ENCODE measurements at regions not wholly inside any gene's neighbourhood (a gene's known extent, or its start where the extent isn't known, plus 50 kb on each side); places are given as distances from the start of the nearest gene placed in this dataset.

DNA sequence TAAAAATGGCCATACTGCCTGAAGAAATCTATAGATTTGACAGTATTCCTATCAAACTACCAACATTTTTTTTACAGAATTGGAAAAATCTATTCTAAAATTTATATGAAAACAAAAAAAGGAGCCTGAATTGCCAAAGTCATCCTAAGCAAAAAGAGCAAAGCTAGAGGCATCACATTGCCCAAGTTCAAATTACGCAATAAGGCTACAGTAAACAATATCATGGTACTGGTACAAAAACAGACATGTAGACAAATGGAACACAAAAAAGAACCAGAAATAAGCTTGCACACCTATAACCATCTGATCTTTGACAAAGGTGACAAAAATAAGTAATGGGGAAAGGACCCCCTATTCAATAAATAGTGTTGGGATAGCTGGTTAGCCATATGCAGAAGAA is 50.2 kb upstream of the THSD7B start:
- no peak overlapping the region for H3K9ac ChIP-seq
- no peaks in the 10 kb centered on the region for H3K27me3 ChIP-seq (ENCODE audit: control insufficient read depth, insufficient read depth, low read length)
- no peak for TF ChIP-seq CTCF (IDR thresholded peaks at IDR 0.05)
- no peaks in the 10 kb centered on the region for H3K4me1 ChIP-seq
- no peak overlapping the region for H2AFZ ChIP-seq
- H3K9me3 ChIP-seq (ENCODE audit: control insufficient read depth, low read length): no peaks in the 10 kb centered on the region
- H3K79me2 ChIP-seq: no peaks in the 10 kb centered on the region
- no peak overlapping the region for H3K27ac ChIP-seq
- no peak overlapping the region for H3K4me2 ChIP-seq (ENCODE audit: low read length)
- no peaks in the 10 kb centered on the region for H3K36me3 ChIP-seq (ENCODE audit: control insufficient read depth, insufficient read depth, low read length)
- no peak overlapping the region for H3K4me3 ChIP-seq (ENCODE audit: low read depth, low read length)

- Histone ChIP-seq H3K27ac (no peak overlapping the region), H3K36me3 (ENCODE audit: control insufficient read depth, insufficient read depth, low read length) (no peaks in the 10 kb centered on the region), H3K9me3 (ENCODE audit: control insufficient read depth, low read length) (no peaks in the 10 kb centered on the region), H3K9ac (no peak overlapping the region), H3K4me3 (ENCODE audit: low read depth, low read length) (no peak overlapping the region), H2AFZ (no peak overlapping the region), H3K27me3 (ENCODE audit: control insufficient read depth, insufficient read depth, low read length) (no peaks in the 10 kb centered on the region), H3K4me1 (no peaks in the 10 kb centered on the region), H3K79me2 (no peaks in the 10 kb centered on the region), H3K4me2 (ENCODE audit: low read length) (no peak overlapping the region)
- no peak for TF ChIP-seq CTCF (IDR thresholded peaks at IDR 0.05)
These were observed 50.8 kb upstream of the THSD7B start for GRCh38 chr2:136714452-136714951.

- H3K36me3 ChIP-seq (ENCODE audit: control insufficient read depth, insufficient read depth, low read length): no peaks in the 10 kb centered on the region
- H3K4me2 ChIP-seq (ENCODE audit: low read length): no peak overlapping the region
- H3K9ac ChIP-seq: no peak overlapping the region
- H3K27ac ChIP-seq: no peak overlapping the region
- H3K79me2 ChIP-seq: no peaks in the 10 kb centered on the region
- no peak for TF ChIP-seq CTCF (IDR thresholded peaks at IDR 0.05)
- no peak overlapping the region for H2AFZ ChIP-seq
- H3K27me3 ChIP-seq (ENCODE audit: control insufficient read depth, insufficient read depth, low read length): no peaks in the 10 kb centered on the region
- no peaks in the 10 kb centered on the region for H3K9me3 ChIP-seq (ENCODE audit: control insufficient read depth, low read length)
- no peaks in the 10 kb centered on the region for H3K4me1 ChIP-seq
- H3K4me3 ChIP-seq (ENCODE audit: low read depth, low read length): no peak overlapping the region
These were observed 51.6 kb upstream of the THSD7B start for GRCh38 chr2:136713739-136714138.

DNA sequence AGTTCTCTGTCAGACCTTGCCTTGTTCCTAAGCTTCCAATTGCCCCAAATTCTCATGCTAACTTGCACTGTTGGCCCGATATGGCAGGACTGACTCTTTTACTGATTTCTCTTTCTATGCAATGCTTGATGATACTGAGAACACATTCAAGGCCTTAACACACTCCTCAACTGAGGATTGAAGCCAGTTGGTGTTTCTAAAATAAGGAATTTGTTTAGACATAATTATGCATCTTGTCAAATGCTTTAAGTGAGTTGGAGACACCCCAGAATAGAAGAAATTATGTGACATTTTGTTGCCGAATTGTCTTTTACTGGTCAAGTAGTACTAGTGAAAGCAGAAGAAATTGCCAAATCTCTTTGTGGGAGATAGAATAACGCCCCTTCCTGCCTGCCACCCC is 60.0 kb upstream of the THSD7B start:
- no peaks in the 10 kb centered on the region for H3K9me3 ChIP-seq (ENCODE audit: control insufficient read depth, low read length)
- H3K27ac ChIP-seq: no peak overlapping the region
- no peaks in the 10 kb centered on the region for H3K27me3 ChIP-seq (ENCODE audit: control insufficient read depth, insufficient read depth, low read length)
- no peaks in the 10 kb centered on the region for H3K36me3 ChIP-seq (ENCODE audit: control insufficient read depth, insufficient read depth, low read length)
- no peak overlapping the region for H3K4me3 ChIP-seq (ENCODE audit: low read depth, low read length)
- H3K4me1 ChIP-seq: no peaks in the 10 kb centered on the region
- no peak overlapping the region for H2AFZ ChIP-seq
- no peaks in the 10 kb centered on the region for H3K79me2 ChIP-seq
- no peak for TF ChIP-seq CTCF (IDR thresholded peaks at IDR 0.05)
- no peak overlapping the region for H3K4me2 ChIP-seq (ENCODE audit: low read length)
- H3K9ac ChIP-seq: no peak overlapping the region

GRCh38 chr2:136703214-136703613 is 62.1 kb upstream of the THSD7B start:
- Histone ChIP-seq H3K9ac (no peak overlapping the region), H3K4me3 (ENCODE audit: low read depth, low read length) (no peak overlapping the region), H3K79me2 (no peaks in the 10 kb centered on the region), H3K4me1 (no peaks in the 10 kb centered on the region), H3K4me2 (ENCODE audit: low read length) (no peak overlapping the region), H3K36me3 (ENCODE audit: control insufficient read depth, insufficient read depth, low read length) (no peaks in the 10 kb centered on the region), H3K27me3 (ENCODE audit: control insufficient read depth, insufficient read depth, low read length) (no peaks in the 10 kb centered on the region), H3K9me3 (ENCODE audit: control insufficient read depth, low read length) (no peaks in the 10 kb centered on the region), H3K27ac (no peak overlapping the region), H2AFZ (no peak overlapping the region)
- TF ChIP-seq CTCF (IDR thresholded peaks at IDR 0.05): no peak

All from parathyroid adenoma (tissue), 2 donors.